Stimulated activated CD4-positive, alpha-beta T cell treated with anti-CD3 and anti-CD28 coated beads, Interleukin-4, amount 100 ng/mL, for 4 hours (primary cell): ENCODE measurements at regions not wholly inside any gene's neighbourhood (a gene's known extent, or its start where the extent isn't known, plus 50 kb on each side); places are given as distances from the start of the nearest gene placed in this dataset.
"Not testable (repeated sequence)": the region's sequence is repeated elsewhere in the genome, so short reads cannot be mapped to it uniquely, and the experiment has no call there.

Experiments
- DNase-seq, 2 experiments: peaks; one replicate each; pipeline ENCODE4 v3.0.0-alpha.2; 2020

GRCh38 chr10:21047511-21047910 is 150.4 kb upstream of the NEBL start:
- DNase-seq = no peak

GRCh38 chr10:21047096-21047495 is 150.0 kb upstream of the NEBL start:
- DNase-seq = no peak

GRCh38 chr10:21043044-21043443 is 145.9 kb upstream of the NEBL start:
- DNase-seq = no peak

- DNase-seq = no peak
These were observed 145.4 kb upstream of the NEBL start for GRCh38 chr10:21042536-21042935.

GRCh38 chr10:21041763-21042458 is 144.8 kb upstream of the NEBL start:
- DNase-seq = no peak

- no peak for DNase-seq
These were observed 142.6 kb upstream of the NEBL start for GRCh38 chr10:21039721-21040120.

GRCh38 chr10:21036757-21037156 is 139.6 kb upstream of the NEBL start:
- no peak for DNase-seq

- not testable (repeated sequence) for DNase-seq
These were observed 137.7 kb upstream of the NEBL start for GRCh38 chr10:21034770-21035169.

GRCh38 chr10:21034241-21034640 is 137.1 kb upstream of the NEBL start:
- no peak for DNase-seq

GRCh38 chr10:21032587-21033319 is 135.6 kb upstream of the NEBL start:
- no peak for DNase-seq

- no peak for DNase-seq
These were observed 134.2 kb upstream of the NEBL start for GRCh38 chr10:21031232-21031795.

- DNase-seq = no peak
These were observed 133.0 kb upstream of the NEBL start for GRCh38 chr10:21030091-21030490.

- DNase-seq = no peak
These were observed 125.7 kb upstream of the NEBL start for GRCh38 chr10:21022821-21023220.

GRCh38 chr10:21021843-21022594 is 124.9 kb upstream of the NEBL start:
- no peak for DNase-seq

GRCh38 chr10:21021231-21021630 is 124.1 kb upstream of the NEBL start:
- DNase-seq = no peak

GRCh38 chr10:21020545-21020944 is 123.4 kb upstream of the NEBL start:
- DNase-seq = no peak

- DNase-seq = no peak
These were observed 122.3 kb upstream of the NEBL start for GRCh38 chr10:21019436-21019835.

- DNase-seq = no peak
These were observed 118.7 kb upstream of the NEBL start for GRCh38 chr10:21015851-21016250.

- no peak for DNase-seq
These were observed 117.0 kb upstream of the NEBL start for GRCh38 chr10:21014141-21014540.

GRCh38 chr10:21011433-21012018 is 114.4 kb upstream of the NEBL start:
- no peak for DNase-seq

GRCh38 chr10:21010615-21011014 is 113.5 kb upstream of the NEBL start:
- DNase-seq = no peak

- DNase-seq = no peak
These were observed 106.2 kb upstream of the NEBL start for GRCh38 chr10:21003240-21003822.
